ENCODE measurements at regions not wholly inside any gene's neighbourhood (a gene's known extent, or its start where the extent isn't known, plus 50 kb on each side); places are given as distances from the start of the nearest gene placed in this dataset.

- Histone ChIP-seq H3K4me3 (ENCODE audit: insufficient read depth in 1 of 2, low read depth in 1 of 2, low read length in 2 of 2) (no peak overlapping the region), H2BK12ac (ENCODE audit: low read length in 2 of 2) (no peak overlapping the region), H3K79me1 (replicated peaks; ENCODE audit: low read length, poor library complexity, severe bottlenecking) (no peaks in the 10 kb centered on the region), H3K36me3 (ENCODE audit: control insufficient read depth in 1 of 2, insufficient read depth in 2 of 2, low read depth in 1 of 2, low read length in 2 of 2) (no peaks in the 10 kb centered on the region), H3K4me2 (ENCODE audit: low read length, poor library complexity, severe bottlenecking) (no peak overlapping the region), H3K27me3 (ENCODE audit: control insufficient read depth in 1 of 2, insufficient read depth in 1 of 2, low read length in 2 of 2) (no peaks in the 10 kb centered on the region), H3K9ac (ENCODE audit: low read length) (no peak overlapping the region), H3K4me1 (ENCODE audit: control insufficient read depth, insufficient read depth, low read depth, low read length) (peaks cover 3% of the 10 kb centered on the region), H4K91ac (ENCODE audit: low read length) (no peak overlapping the region), H3K4ac (ENCODE audit: low read depth in 1 of 2, low read length in 2 of 2) (no peak overlapping the region), H3K14ac (ENCODE audit: low read length in 2 of 2) (no peak overlapping the region), H2AFZ (ENCODE audit: low read depth, low read length) (no peak overlapping the region), H2BK5ac (ENCODE audit: low read depth, low read length, poor library complexity, severe bottlenecking) (no peak overlapping the region), H2BK120ac (ENCODE audit: low read depth, low read length) (no peak overlapping the region), H3K23ac (ENCODE audit: low read length in 2 of 2) (no peak overlapping the region), H3K18ac (ENCODE audit: low read depth in 1 of 2, low read length in 2 of 2) (no peak overlapping the region), H4K8ac (ENCODE audit: low read length) (no peak overlapping the region), H3K9me3 (ENCODE audit: control insufficient read depth, low read length) (no peaks in the 10 kb centered on the region), H2BK15ac (ENCODE audit: low read depth, poor library complexity, severe bottlenecking) (no peak overlapping the region), H3K27ac (ENCODE audit: low read length, poor library complexity, severe bottlenecking) (no peak overlapping the region), H2AK5ac (ENCODE audit: low read length, severe bottlenecking) (no peak overlapping the region)
- no CpG with 5 or more reads among the region's 1 CpG for WGBS
- peak; percentile 33 for DNase-seq
These were observed 592.7 kb downstream of the INHBA start for GRCh38 chr7:41110186-41110585.

- Histone ChIP-seq H3K27me3 (ENCODE audit: control insufficient read depth in 1 of 2, insufficient read depth in 1 of 2, low read length in 2 of 2) (no peaks in the 10 kb centered on the region), H2AK5ac (ENCODE audit: low read length, severe bottlenecking) (no peak overlapping the region), H3K9ac (ENCODE audit: low read length) (no peak overlapping the region), H2BK15ac (ENCODE audit: low read depth, poor library complexity, severe bottlenecking) (no peak overlapping the region), H2BK12ac (ENCODE audit: low read length in 2 of 2) (no peak overlapping the region), H3K23ac (ENCODE audit: low read length in 2 of 2) (no peak overlapping the region), H4K91ac (ENCODE audit: low read length) (no peak overlapping the region), H3K14ac (ENCODE audit: low read length in 2 of 2) (no peak overlapping the region), H3K27ac (ENCODE audit: low read length, poor library complexity, severe bottlenecking) (no peak overlapping the region), H3K36me3 (ENCODE audit: control insufficient read depth in 1 of 2, insufficient read depth in 2 of 2, low read depth in 1 of 2, low read length in 2 of 2) (no peaks in the 10 kb centered on the region), H3K9me3 (ENCODE audit: control insufficient read depth, low read length) (no peaks in the 10 kb centered on the region), H3K4me1 (ENCODE audit: control insufficient read depth, insufficient read depth, low read depth, low read length) (peaks cover 3% of the 10 kb centered on the region), H3K18ac (ENCODE audit: low read depth in 1 of 2, low read length in 2 of 2) (no peak overlapping the region), H2BK5ac (ENCODE audit: low read depth, low read length, poor library complexity, severe bottlenecking) (no peak overlapping the region), H3K4me2 (ENCODE audit: low read length, poor library complexity, severe bottlenecking) (no peak overlapping the region), H4K8ac (ENCODE audit: low read length) (no peak overlapping the region), H2BK120ac (ENCODE audit: low read depth, low read length) (no peak overlapping the region), H2AFZ (ENCODE audit: low read depth, low read length) (no peak overlapping the region), H3K4ac (ENCODE audit: low read depth in 1 of 2, low read length in 2 of 2) (no peak overlapping the region), H3K79me1 (replicated peaks; ENCODE audit: low read length, poor library complexity, severe bottlenecking) (no peaks in the 10 kb centered on the region), H3K4me3 (ENCODE audit: insufficient read depth in 1 of 2, low read depth in 1 of 2, low read length in 2 of 2) (no peak overlapping the region)
- DNase-seq, result no peak
These were observed 594.1 kb downstream of the INHBA start for GRCh38 chr7:41108821-41109220.

- Histone ChIP-seq H3K36me3 (ENCODE audit: control insufficient read depth in 1 of 2, insufficient read depth in 2 of 2, low read depth in 1 of 2, low read length in 2 of 2) (no peaks in the 10 kb centered on the region), H3K18ac (ENCODE audit: low read depth in 1 of 2, low read length in 2 of 2) (no peak overlapping the region), H2BK120ac (ENCODE audit: low read depth, low read length) (no peak overlapping the region), H2BK12ac (ENCODE audit: low read length in 2 of 2) (no peak overlapping the region), H2BK15ac (ENCODE audit: low read depth, poor library complexity, severe bottlenecking) (no peak overlapping the region), H2AFZ (ENCODE audit: low read depth, low read length) (no peak overlapping the region), H3K4me3 (ENCODE audit: insufficient read depth in 1 of 2, low read depth in 1 of 2, low read length in 2 of 2) (peak overlapping the region in 1 of 2 experiments; percentile 17), H2AK5ac (ENCODE audit: low read length, severe bottlenecking) (no peak overlapping the region), H3K27me3 (ENCODE audit: control insufficient read depth in 1 of 2, insufficient read depth in 1 of 2, low read length in 2 of 2) (no peaks in the 10 kb centered on the region), H3K9me3 (ENCODE audit: control insufficient read depth, low read length) (no peaks in the 10 kb centered on the region), H4K8ac (ENCODE audit: low read length) (no peak overlapping the region), H3K4ac (ENCODE audit: low read depth in 1 of 2, low read length in 2 of 2) (no peak overlapping the region), H3K27ac (ENCODE audit: low read length, poor library complexity, severe bottlenecking) (no peak overlapping the region), H3K9ac (ENCODE audit: low read length) (no peak overlapping the region), H3K79me1 (replicated peaks; ENCODE audit: low read length, poor library complexity, severe bottlenecking) (no peaks in the 10 kb centered on the region), H2BK5ac (ENCODE audit: low read depth, low read length, poor library complexity, severe bottlenecking) (no peak overlapping the region), H3K14ac (ENCODE audit: low read length in 2 of 2) (no peak overlapping the region), H4K91ac (ENCODE audit: low read length) (no peak overlapping the region), H3K4me2 (ENCODE audit: low read length, poor library complexity, severe bottlenecking) (peak overlapping the region; percentile 27), H3K23ac (ENCODE audit: low read length in 2 of 2) (no peak overlapping the region), H3K4me1 (ENCODE audit: control insufficient read depth, insufficient read depth, low read depth, low read length) (peaks cover 3% of the 10 kb centered on the region)
- WGBS, result 57% methylated on average over 5 of the region's 6 CpGs
- no peak for DNase-seq
These were observed 594.9 kb downstream of the INHBA start for GRCh38 chr7:41107938-41108448.

GRCh38 chr7:41107330-41107937, 595.5 kb downstream of the INHBA start:
- DNase-seq, result no peak

More at GRCh38 chr7:41107330-41107937, 595.5 kb downstream of the INHBA start:
- no peaks in the 10 kb centered on the region for H3K27me3 ChIP-seq (ENCODE audit: control insufficient read depth in 1 of 2, insufficient read depth in 1 of 2, low read length in 2 of 2)
- no peak overlapping the region for H3K14ac ChIP-seq (ENCODE audit: low read length in 2 of 2)
- H2AFZ ChIP-seq (ENCODE audit: low read depth, low read length), result no peak overlapping the region
- H3K36me3 ChIP-seq (ENCODE audit: control insufficient read depth in 1 of 2, insufficient read depth in 2 of 2, low read depth in 1 of 2, low read length in 2 of 2), result no peaks in the 10 kb centered on the region
- H3K18ac ChIP-seq (ENCODE audit: low read depth in 1 of 2, low read length in 2 of 2), result no peak overlapping the region
- H3K79me1 ChIP-seq (replicated peaks; ENCODE audit: low read length, poor library complexity, severe bottlenecking), result no peaks in the 10 kb centered on the region
- H3K4me3 ChIP-seq (ENCODE audit: insufficient read depth in 1 of 2, low read depth in 1 of 2, low read length in 2 of 2), result peak overlapping the region in 1 of 2 experiments; percentile 17
- H3K4me1 ChIP-seq (ENCODE audit: control insufficient read depth, insufficient read depth, low read depth, low read length), result peaks cover 3% of the 10 kb centered on the region
- H3K4me2 ChIP-seq (ENCODE audit: low read length, poor library complexity, severe bottlenecking), result peak overlapping the region; percentile 27
- H3K27ac ChIP-seq (ENCODE audit: low read length, poor library complexity, severe bottlenecking), result no peak overlapping the region
- no peak overlapping the region for H2BK5ac ChIP-seq (ENCODE audit: low read depth, low read length, poor library complexity, severe bottlenecking)
- H3K4ac ChIP-seq (ENCODE audit: low read depth in 1 of 2, low read length in 2 of 2), result no peak overlapping the region
- no peak overlapping the region for H2BK120ac ChIP-seq (ENCODE audit: low read depth, low read length)
- 88% methylated on average over 8 of the region's 8 CpGs for WGBS
- H3K23ac ChIP-seq (ENCODE audit: low read length in 2 of 2), result no peak overlapping the region
- no peak overlapping the region for H2BK15ac ChIP-seq (ENCODE audit: low read depth, poor library complexity, severe bottlenecking)
- no peak overlapping the region for H2BK12ac ChIP-seq (ENCODE audit: low read length in 2 of 2)
- H3K9ac ChIP-seq (ENCODE audit: low read length), result no peak overlapping the region
- H2AK5ac ChIP-seq (ENCODE audit: low read length, severe bottlenecking), result no peak overlapping the region
- H3K9me3 ChIP-seq (ENCODE audit: control insufficient read depth, low read length), result no peaks in the 10 kb centered on the region
- no peak overlapping the region for H4K8ac ChIP-seq (ENCODE audit: low read length)
- H4K91ac ChIP-seq (ENCODE audit: low read length), result no peak overlapping the region

Measured in mesenchymal stem cell (in vitro differentiated cells and primary cell).